ENCODE measurements at regions not wholly inside any gene's neighbourhood (a gene's known extent, or its start where the extent isn't known, plus 50 kb on each side); places are given as distances from the start of the nearest gene placed in this dataset.

DNA sequence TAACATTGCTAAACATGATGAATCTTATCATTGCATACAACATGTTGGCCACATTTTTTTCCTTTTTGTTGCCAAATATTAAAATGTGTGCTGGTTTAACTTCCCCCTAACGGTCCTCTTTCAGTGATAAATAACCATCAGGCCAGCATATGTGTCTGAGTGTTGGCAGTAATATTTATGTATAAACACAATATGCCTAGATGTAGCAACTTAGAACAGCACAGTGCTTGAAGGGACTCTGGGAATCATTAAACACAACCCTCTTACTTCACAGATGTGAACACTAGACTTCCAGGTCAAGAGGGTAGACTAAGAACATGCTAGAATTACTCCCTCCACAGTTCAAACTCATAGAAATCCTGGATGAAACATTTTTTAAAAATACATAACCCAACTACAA, 581.8 kb downstream of the PLPP3 start:
- H3K4me3 ChIP-seq (ENCODE audit: low read depth, low read length), result no peak overlapping the region
- H3K9me3 ChIP-seq (ENCODE audit: control insufficient read depth, insufficient read depth, low read length), result no peaks in the 10 kb centered on the region
- H3K27ac ChIP-seq (ENCODE audit: low read depth, low read length), result no peak overlapping the region
- ChIA-PET POLR2A (no interaction called here), CTCF (no interaction called here)
- TF ChIP-seq, protein P1, sequence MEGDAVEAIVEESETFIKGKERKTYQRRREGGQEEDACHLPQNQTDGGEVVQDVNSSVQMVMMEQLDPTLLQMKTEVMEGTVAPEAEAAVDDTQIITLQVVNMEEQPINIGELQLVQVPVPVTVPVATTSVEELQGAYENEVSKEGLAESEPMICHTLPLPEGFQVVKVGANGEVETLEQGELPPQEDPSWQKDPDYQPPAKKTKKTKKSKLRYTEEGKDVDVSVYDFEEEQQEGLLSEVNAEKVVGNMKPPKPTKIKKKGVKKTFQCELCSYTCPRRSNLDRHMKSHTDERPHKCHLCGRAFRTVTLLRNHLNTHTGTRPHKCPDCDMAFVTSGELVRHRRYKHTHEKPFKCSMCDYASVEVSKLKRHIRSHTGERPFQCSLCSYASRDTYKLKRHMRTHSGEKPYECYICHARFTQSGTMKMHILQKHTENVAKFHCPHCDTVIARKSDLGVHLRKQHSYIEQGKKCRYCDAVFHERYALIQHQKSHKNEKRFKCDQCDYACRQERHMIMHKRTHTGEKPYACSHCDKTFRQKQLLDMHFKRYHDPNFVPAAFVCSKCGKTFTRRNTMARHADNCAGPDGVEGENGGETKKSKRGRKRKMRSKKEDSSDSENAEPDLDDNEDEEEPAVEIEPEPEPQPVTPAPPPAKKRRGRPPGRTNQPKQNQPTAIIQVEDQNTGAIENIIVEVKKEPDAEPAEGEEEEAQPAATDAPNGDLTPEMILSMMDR (IDR thresholded peaks at IDR 0.05; ENCODE audit: low read depth, low read length), result no peak
- no peak for DNase-seq (ENCODE audit: low read depth, low spot score)
- no peaks in the 10 kb centered on the region for H3K27me3 ChIP-seq (ENCODE audit: control insufficient read depth, insufficient read depth, low read length)

DNA sequence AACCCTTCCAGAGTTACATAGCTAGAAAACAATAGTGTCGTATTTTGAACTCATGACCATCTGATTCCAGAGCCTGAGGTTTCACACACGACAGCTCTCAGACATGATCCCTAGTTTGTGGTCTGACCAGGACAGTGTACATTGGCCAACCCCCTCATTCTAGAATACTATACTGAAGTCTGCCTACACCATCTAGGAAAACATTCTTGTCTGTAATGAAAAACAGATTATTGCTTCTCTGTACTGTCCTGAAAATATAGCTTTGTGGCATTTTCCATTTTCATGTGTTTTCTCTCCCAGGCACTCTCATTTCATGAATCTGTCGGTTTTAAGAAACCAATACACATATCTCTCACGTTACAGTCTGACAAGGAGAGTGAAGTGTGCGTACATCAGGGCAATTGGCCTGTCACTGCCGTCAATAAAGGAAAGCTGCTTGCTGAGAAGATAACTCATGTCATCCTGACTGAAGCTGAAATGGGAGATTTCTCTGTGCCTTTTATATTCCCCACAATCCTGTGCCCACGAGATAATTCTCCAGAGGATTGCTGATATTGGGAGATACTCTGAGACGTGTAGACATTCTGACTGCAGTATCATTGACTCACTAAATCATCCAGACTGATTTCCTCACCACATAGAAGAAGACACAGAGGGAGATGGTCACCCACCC, 585.6 kb downstream of the PLPP3 start:
- TF ChIP-seq, protein P1 (IDR thresholded peaks at IDR 0.05; ENCODE audit: low read depth, low read length), result no peak
- POLR2A ChIA-PET, result no interaction called here
- H3K9me3 ChIP-seq (ENCODE audit: control insufficient read depth, insufficient read depth, low read length), result no peaks in the 10 kb centered on the region
- no peak overlapping the region for H3K4me3 ChIP-seq (ENCODE audit: low read depth, low read length)
- no peak for DNase-seq (ENCODE audit: low read depth, low spot score)
- CTCF ChIA-PET, result no interaction called here
- H3K27me3 ChIP-seq (ENCODE audit: control insufficient read depth, insufficient read depth, low read length), result no peaks in the 10 kb centered on the region
- no peak overlapping the region for H3K27ac ChIP-seq (ENCODE audit: low read depth, low read length)

DNA sequence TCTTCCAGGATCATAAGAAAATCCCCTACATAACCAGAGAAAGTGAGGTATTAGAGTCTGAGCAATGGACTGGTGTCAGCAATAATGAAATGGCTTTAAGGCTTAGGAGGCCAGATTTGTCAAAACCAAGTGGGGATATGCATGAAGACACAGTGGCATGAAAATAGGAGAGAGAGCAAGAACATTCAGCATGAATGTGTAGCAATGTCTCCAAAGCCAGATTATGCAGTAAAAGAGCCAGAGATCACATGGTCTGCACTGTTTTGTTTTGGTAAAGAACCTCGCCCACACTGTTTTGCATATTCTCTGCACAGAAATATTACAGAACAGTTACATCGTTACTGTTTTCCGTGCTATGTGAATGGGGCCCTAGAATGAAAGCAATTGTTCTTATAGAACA, 589.4 kb downstream of the PLPP3 start:
- POLR2A ChIA-PET, result no interaction called here

DNA sequence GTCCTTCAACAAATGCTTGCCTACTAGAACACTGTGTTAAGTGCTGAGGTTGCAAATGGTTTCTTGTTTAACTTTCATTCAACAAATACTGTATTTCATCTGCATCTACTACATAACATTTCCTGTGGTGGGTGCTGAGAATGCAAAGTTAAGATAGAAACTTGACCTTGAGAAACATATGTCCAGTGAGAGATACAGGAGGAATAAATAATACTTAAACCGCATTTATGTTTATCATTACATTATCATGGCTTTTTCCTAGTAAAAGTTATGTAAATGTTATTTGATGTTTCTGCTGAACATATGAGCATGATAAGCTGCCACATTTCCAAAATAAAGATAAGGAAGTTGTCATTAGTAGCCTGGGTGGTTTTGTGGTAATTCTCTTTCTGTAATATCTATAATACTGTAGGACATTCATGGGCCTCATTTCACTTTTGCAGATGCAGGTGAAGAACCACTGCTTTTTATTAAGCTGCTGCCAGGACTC, 590.4 kb downstream of the PLPP3 start:
- H3K27ac ChIP-seq (ENCODE audit: low read depth, low read length), result no peak overlapping the region
- H3K27me3 ChIP-seq (ENCODE audit: control insufficient read depth, insufficient read depth, low read length), result no peaks in the 10 kb centered on the region
- H3K9me3 ChIP-seq (ENCODE audit: control insufficient read depth, insufficient read depth, low read length), result no peaks in the 10 kb centered on the region
- TF ChIP-seq, protein P1 (IDR thresholded peaks at IDR 0.05; ENCODE audit: low read depth, low read length), result no peak
- H3K4me3 ChIP-seq (ENCODE audit: low read depth, low read length), result no peak overlapping the region
- POLR2A ChIA-PET, result no interaction called here
- CTCF ChIA-PET, result no interaction called here
- DNase-seq (ENCODE audit: low read depth, low spot score), result no peak

More for the DNA sequence above, 589.4 kb downstream of the PLPP3 start:
- H3K9me3 ChIP-seq (ENCODE audit: control insufficient read depth, insufficient read depth, low read length), result no peaks in the 10 kb centered on the region
- TF ChIP-seq, protein P1 (IDR thresholded peaks at IDR 0.05; ENCODE audit: low read depth, low read length), result no peak
- CTCF ChIA-PET, result no interaction called here
- no peaks in the 10 kb centered on the region for H3K27me3 ChIP-seq (ENCODE audit: control insufficient read depth, insufficient read depth, low read length)
- no peak for DNase-seq (ENCODE audit: low read depth, low spot score)
- no peak overlapping the region for H3K4me3 ChIP-seq (ENCODE audit: low read depth, low read length)
- H3K27ac ChIP-seq (ENCODE audit: low read depth, low read length), result no peak overlapping the region

DNA sequence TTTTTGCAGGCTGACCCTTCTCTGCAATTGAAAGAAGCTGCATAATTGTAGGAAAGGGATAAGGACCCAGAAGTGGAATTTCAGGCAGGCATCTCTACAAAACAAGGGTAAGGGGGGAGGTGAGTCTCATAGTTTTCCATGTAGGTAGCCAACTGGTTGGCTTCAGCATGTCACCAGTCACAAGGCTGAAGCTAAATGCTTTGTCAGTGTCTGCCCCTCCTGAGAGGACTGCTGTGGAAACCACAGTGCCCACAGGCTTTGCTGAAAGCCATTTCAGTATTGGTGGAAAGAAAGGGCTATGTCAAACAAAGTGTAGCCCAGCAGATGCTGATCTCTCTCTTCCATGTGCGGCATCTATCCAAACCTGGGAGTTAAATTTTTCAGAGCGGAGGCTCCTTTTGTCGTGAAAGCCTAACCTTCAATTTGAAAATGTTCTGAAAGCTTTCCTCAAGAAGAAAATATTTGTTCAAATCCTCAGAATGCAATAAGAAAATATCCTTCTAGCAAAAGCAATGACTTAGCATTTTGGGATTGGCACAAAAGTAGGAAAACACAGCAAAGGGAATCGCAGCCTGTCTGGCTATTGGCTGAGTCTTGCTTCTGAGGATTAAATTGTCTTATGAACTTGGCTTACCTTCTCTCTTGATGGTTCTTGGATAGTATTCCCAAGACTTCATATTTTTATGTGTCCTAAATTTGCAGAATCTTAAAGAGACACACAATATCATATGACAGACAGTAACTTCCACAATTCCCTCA, 591.7 kb downstream of the PLPP3 start:
- DNase-seq (ENCODE audit: low read depth, low spot score), result no peak

More for the DNA sequence above, 591.7 kb downstream of the PLPP3 start:
- ChIA-PET CTCF (interaction anchor here (0.6 to 1.3 kb wide), 2 partner anchors 388 to 703 kb away, joined by 3 read pairs; no protein-coding TSS in a partner anchor), POLR2A (no interaction called here)
- TF ChIP-seq, protein P1 (IDR thresholded peaks at IDR 0.05; ENCODE audit: low read depth, low read length), result no peak
- Histone ChIP-seq H3K27ac (ENCODE audit: low read depth, low read length) (no peak overlapping the region), H3K9me3 (ENCODE audit: control insufficient read depth, insufficient read depth, low read length) (no peaks in the 10 kb centered on the region), H3K4me3 (ENCODE audit: low read depth, low read length) (no peak overlapping the region), H3K27me3 (ENCODE audit: control insufficient read depth, insufficient read depth, low read length) (no peaks in the 10 kb centered on the region)
